ENCODE measurements at regions not wholly inside any gene's neighbourhood (a gene's known extent, or its start where the extent isn't known, plus 50 kb on each side); places are given as distances from the start of the nearest gene placed in this dataset.

DNA sequence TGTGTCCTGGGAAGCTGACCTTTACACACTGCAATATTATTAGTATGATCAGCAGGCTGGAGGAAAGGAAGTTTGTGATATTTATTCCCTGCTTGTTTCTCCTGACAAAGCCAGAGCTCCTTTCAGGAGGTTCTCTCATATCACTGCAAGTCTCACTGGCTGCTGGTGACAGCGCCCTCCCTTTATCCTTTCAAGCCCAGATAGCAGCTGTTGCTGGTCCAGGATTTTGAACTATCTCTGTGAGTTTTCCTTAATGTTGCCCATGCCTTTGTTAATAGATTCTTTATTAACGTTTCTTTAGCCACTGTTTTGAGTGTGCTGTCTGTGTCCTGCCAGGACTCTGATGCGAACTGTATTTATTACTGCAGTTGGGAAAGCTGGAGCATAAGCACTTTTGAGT lies 518.7 kb downstream of the C4orf33 start (continued):
- TF ChIP-seq, protein P1, sequence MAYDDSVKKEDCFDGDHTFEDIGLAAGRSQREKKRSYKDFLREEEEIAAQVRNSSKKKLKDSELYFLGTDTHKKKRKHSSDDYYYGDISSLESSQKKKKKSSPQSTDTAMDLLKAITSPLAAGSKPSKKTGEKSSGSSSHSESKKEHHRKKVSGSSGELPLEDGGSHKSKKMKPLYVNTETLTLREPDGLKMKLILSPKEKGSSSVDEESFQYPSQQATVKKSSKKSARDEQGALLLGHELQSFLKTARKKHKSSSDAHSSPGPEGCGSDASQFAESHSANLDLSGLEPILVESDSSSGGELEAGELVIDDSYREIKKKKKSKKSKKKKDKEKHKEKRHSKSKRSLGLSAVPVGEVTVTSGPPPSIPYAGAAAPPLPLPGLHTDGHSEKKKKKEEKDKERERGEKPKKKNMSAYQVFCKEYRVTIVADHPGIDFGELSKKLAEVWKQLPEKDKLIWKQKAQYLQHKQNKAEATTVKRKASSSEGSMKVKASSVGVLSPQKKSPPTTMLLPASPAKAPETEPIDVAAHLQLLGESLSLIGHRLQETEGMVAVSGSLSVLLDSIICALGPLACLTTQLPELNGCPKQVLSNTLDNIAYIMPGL (CRISPR knock-in tag; IDR thresholded peaks at IDR 0.05; ENCODE audit: borderline replicate concordance), result no peak

DNA sequence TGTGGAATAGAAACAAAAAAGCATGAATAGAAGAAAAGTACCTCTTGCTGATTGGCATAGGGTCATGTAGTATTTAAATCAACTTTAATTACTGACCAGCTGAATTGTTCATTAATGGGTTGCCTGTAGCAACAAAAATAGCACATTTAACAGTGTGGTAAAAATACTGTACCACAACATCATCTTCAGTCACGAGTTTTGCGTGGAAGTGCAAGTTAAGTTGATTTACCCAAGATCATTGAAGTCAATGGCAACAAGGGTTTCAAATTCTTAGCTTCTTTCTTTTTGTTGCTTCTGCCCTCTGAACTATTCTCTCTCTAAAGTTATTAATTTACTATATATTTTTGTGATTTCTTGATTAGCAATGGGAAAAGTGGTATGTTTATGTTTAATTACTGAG lies 526.6 kb downstream of the C4orf33 start:
- no peak overlapping the region for H3K4me3 ChIP-seq
- WGBS (ENCODE audit: missing lambda C conversion rate), result 7% methylated on average over 2 of the region's 2 CpGs
- ATAC-seq (no peak), DNase-seq (ENCODE audit: low read depth in 1 of 2, low spot score in 1 of 2) (no peak), FAIRE-seq (no peak)
- ChIA-PET POLR2A (no interaction called here), CTCF (interaction anchor here (0.9 kb wide), 1 partner anchor 19 kb away, joined by 3 read pairs; no protein-coding TSS in a partner anchor)
- H3K27ac ChIP-seq, result no peak overlapping the region
- H3K9me3 ChIP-seq, result no peaks in the 10 kb centered on the region
- H3K4me1 ChIP-seq, result no peaks in the 10 kb centered on the region
- H3K4me2 ChIP-seq, result no peak overlapping the region
- TF ChIP-seq ZNF302 (CRISPR knock-in tag; IDR thresholded peaks at IDR 0.05) (no peak), HDAC2 (IDR thresholded peaks at IDR 0.05) (no peak)

DNA sequence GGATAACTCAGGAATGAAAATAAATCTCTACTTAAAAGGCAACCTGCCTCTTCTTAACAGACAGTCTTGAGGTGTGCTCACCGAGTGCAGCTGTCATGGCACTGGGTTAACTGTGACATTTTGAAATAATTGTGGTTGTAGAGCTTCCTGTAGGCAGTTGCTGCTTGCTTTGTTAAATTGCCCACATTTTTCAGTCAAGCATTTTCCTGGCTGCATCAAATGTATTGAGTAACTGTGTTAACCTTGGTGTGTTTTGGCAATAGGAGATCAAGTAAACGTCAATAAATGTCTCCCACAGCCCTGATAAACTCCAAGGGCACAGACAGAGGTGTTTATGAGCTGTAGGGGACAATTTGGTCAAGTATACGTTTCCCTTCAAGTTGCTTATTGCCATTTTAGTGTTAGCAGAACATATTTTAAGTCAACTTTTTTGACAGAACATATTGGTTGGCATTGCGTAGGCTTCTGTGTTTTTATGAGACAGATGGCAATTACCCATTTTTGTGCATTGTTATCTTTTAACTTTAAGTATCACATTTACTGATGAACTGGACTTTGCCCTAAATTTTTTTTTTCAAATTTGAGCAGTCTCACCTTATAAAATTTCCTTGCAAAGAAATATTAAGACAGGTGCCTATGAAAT lies 527.4 kb downstream of the C4orf33 start:
- no peak overlapping the region for H3K4me3 ChIP-seq
- 3% methylated on average over 4 of the region's 4 CpGs for WGBS (ENCODE audit: missing lambda C conversion rate)
- H3K27ac ChIP-seq, result no peak overlapping the region
- H3K4me2 ChIP-seq, result no peak overlapping the region
- ChIA-PET CTCF (interaction anchor here (0.9 kb wide), 1 partner anchor 18 kb away, joined by 3 read pairs; no protein-coding TSS in a partner anchor), POLR2A (no interaction called here)
- ATAC-seq, result no peak
- no peak for TF ChIP-seq MAFK (IDR thresholded peaks at IDR 0.05; ENCODE audit: partially characterized antibody)
- no peak for TF ChIP-seq SMC3 (IDR thresholded peaks at IDR 0.05)
- no peak for TF ChIP-seq ZSCAN20 (CRISPR knock-in tag; IDR thresholded peaks at IDR 0.05)
- TF ChIP-seq EHF (CRISPR knock-in tag; IDR thresholded peaks at IDR 0.05), result no peak
- TF ChIP-seq TFCP2L1 (CRISPR knock-in tag; IDR thresholded peaks at IDR 0.05), result no peak
- no peak for DNase-seq (ENCODE audit: low read depth in 1 of 2, low spot score in 1 of 2)
- no peak for FAIRE-seq
- no peaks in the 10 kb centered on the region for H3K4me1 ChIP-seq
- H3K9me3 ChIP-seq, result no peaks in the 10 kb centered on the region

DNA sequence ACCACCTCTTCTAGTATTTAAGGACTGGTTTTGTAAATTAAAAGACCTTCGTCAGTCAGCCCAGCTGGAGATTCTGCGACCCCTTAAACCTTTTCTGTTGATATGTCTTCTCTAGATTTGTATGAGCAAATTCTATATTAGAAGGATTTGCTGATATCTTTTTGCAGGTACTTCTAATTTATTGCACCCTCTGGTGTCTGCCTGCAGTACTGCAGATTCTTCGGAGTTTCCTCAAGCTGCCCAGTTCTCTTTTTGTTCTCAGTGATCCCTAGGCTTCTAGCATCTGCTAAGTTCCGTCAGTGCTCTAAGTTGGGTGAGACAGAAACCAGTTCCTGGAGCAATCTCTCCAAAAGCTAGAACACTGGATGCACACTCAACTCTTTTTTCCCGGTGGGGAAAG lies 545.2 kb downstream of the C4orf33 start:
- TF ChIP-seq POLR2A (IDR thresholded peaks at IDR 0.05; ENCODE audit: low read length) (no peak), EP300 (IDR thresholded peaks at IDR 0.05) (no peak), MYC (IDR thresholded peaks at IDR 0.05; ENCODE audit: borderline replicate concordance, low read length) (no peak), SREBF2 (IDR thresholded peaks at IDR 0.05) (no peak), HDAC2 (IDR thresholded peaks at IDR 0.05) (no peak), RCOR1 (IDR thresholded peaks at IDR 0.05; ENCODE audit: low read depth, low read length) (no peak), NPAS2 (CRISPR knock-in tag; IDR thresholded peaks at IDR 0.05; ENCODE audit: borderline replicate concordance) (no peak), SMC3 (IDR thresholded peaks at IDR 0.05) (peak; percentile 72), CBX2 (IDR thresholded peaks at IDR 0.05; ENCODE audit: borderline replicate concordance, low read depth) (no peak), JUNB (IDR thresholded peaks at IDR 0.05) (no peak), CHD4 (IDR thresholded peaks at IDR 0.05; ENCODE audit: borderline replicate concordance) (no peak), FOSB (CRISPR knock-in tag; IDR thresholded peaks at IDR 0.05) (no peak), RAD21 (conservative IDR thresholded peaks at IDR 0.05 in 1 of 2, IDR thresholded peaks at IDR 0.05 in 1 of 2) (peak; percentile 40 to 46; a peak in 4 of 5 replicates), MAZ (IDR thresholded peaks at IDR 0.05; ENCODE audit: borderline replicate concordance, low read depth, low read length) (no peak)
- TF ChIP-seq, protein P2, sequence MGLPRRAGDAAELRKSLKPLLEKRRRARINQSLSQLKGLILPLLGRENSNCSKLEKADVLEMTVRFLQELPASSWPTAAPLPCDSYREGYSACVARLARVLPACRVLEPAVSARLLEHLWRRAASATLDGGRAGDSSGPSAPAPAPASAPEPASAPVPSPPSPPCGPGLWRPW (IDR thresholded peaks at IDR 0.05), result no peak
- TF ChIP-seq, protein P3, sequence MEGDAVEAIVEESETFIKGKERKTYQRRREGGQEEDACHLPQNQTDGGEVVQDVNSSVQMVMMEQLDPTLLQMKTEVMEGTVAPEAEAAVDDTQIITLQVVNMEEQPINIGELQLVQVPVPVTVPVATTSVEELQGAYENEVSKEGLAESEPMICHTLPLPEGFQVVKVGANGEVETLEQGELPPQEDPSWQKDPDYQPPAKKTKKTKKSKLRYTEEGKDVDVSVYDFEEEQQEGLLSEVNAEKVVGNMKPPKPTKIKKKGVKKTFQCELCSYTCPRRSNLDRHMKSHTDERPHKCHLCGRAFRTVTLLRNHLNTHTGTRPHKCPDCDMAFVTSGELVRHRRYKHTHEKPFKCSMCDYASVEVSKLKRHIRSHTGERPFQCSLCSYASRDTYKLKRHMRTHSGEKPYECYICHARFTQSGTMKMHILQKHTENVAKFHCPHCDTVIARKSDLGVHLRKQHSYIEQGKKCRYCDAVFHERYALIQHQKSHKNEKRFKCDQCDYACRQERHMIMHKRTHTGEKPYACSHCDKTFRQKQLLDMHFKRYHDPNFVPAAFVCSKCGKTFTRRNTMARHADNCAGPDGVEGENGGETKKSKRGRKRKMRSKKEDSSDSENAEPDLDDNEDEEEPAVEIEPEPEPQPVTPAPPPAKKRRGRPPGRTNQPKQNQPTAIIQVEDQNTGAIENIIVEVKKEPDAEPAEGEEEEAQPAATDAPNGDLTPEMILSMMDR (IDR thresholded peaks at IDR 0.05), result peak; percentile 47
- TF ChIP-seq, protein P1 (CRISPR knock-in tag; IDR thresholded peaks at IDR 0.05; ENCODE audit: borderline replicate concordance), result no peak
- TF ChIP-seq, protein P4, sequence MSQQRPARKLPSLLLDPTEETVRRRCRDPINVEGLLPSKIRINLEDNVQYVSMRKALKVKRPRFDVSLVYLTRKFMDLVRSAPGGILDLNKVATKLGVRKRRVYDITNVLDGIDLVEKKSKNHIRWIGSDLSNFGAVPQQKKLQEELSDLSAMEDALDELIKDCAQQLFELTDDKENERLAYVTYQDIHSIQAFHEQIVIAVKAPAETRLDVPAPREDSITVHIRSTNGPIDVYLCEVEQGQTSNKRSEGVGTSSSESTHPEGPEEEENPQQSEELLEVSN (IDR thresholded peaks at IDR 0.05; ENCODE audit: borderline replicate concordance, low read depth), result no peak
- FAIRE-seq, result no peak
- WGBS (ENCODE audit: missing lambda C conversion rate), result 7% methylated on average over 5 of the region's 5 CpGs
- no peak overlapping the region for H3K27ac ChIP-seq
- POLR2A ChIA-PET, result no interaction called here
- CTCF ChIA-PET, result interaction anchor here (0.7 to 2.5 kb wide), 16 partner anchors 9 to 314 kb away, joined by 3 to 12 read pairs (median 3); no protein-coding TSS in a partner anchor
- no peaks in the 10 kb centered on the region for H3K4me1 ChIP-seq
- H3K4me2 ChIP-seq, result no peak overlapping the region
- H3K4me3 ChIP-seq, result no peak overlapping the region
- peak in 1 of 2 experiments; percentile 44 for DNase-seq (ENCODE audit: low read depth in 1 of 2, low spot score in 1 of 2)
- H3K9me3 ChIP-seq, result no peaks in the 10 kb centered on the region
- peak in 1 of 2 experiments; percentile 54; a peak in 2 of 6 replicates for ATAC-seq

All from A549 (cell line).